Body of pancreas (tissue), 4 donors: ENCODE measurements at regions not wholly inside any gene's neighbourhood (a gene's known extent, or its start where the extent isn't known, plus 50 kb on each side); places are given as distances from the start of the nearest gene placed in this dataset.

Experiments used
- CTCF ChIP-seq, 7 experiments: fragments of 450-650 bp in 4 of 7; fragments of 200-600 bp in 3 of 7; sonication (generic) in 3 of 7; IDR thresholded peaks; one replicate each; pipeline ENCODE4 v1.5.1; 2016 to 2019; ENCODE audit warnings: antibody characterized with exemption in 7 of 7
- POLR2A ChIP-seq, 3 donors: fragments of 450-650 bp; IDR thresholded peaks; one replicate each; pipeline ENCODE4 v1.6.1; 2016; ENCODE audit warnings: antibody characterized with exemption in 3 of 3, mild to moderate bottlenecking in 2 of 3

- TF ChIP-seq CTCF (IDR thresholded peaks at IDR 0.05) = no peak
- TF ChIP-seq POLR2A (IDR thresholded peaks at IDR 0.05) = no peak
Measured at GRCh38 chr6:44679438-44680201, 292.1 kb downstream of the CDC5L start.
